Choroid plexus epithelial cell (primary cell): ENCODE measurements at regions not wholly inside any gene's neighbourhood (a gene's known extent, or its start where the extent isn't known, plus 50 kb on each side); places are given as distances from the start of the nearest gene placed in this dataset.

Experiments
- DNase-seq: peaks from one replicate; pipeline ENCODE4 v3.0.0-alpha.2; 2010; ENCODE audit warnings: low read depth
- H3K4me3 ChIP-seq: 2 replicates; pipeline ENCODE4 v1.5.1; 2011; ENCODE audit warnings: low read depth, mild to moderate bottlenecking, control low read depth, low read length, moderate library complexity
- TF ChIP-seq, protein P1 (sequence below): conservative IDR thresholded peaks from 2 replicates; pipeline ENCODE4 v1.5.1; 2011; ENCODE audit warnings: low read depth, mild to moderate bottlenecking, control low read depth, inconsistent platforms, low read length, moderate library complexity

DNA sequence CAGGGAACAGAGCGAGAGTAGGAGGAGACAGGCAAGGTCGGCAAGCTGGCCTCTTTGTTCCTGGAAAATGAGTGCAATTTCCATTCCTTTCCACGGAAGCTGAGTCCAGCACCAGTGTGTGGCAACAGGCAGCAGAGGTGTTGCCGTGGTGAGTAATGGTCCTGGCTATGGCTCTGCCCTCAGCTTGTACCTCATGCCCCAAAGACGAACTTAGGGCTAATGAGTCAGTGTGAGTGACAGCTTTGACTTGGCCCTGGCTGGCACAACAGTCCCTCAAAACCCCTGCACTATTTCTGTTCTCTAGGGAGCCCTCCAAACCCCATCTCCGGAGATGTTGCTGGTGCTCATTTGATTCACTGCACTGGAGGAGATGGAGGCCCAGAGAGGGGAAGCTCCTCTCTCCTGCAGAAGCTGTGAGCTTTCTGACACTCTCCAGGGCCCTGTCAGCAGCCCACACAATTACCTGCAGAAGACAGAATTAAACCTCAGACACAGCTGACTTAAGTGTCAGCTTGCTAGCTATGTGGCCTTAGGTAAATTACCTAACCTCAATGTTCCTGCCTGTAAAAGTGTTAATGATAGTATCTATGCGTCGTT lies 129.9 kb downstream of the TMEM132E start:
- DNase-seq, result no peak
- H3K4me3 ChIP-seq, result no peak overlapping the region
- TF ChIP-seq, protein P1, sequence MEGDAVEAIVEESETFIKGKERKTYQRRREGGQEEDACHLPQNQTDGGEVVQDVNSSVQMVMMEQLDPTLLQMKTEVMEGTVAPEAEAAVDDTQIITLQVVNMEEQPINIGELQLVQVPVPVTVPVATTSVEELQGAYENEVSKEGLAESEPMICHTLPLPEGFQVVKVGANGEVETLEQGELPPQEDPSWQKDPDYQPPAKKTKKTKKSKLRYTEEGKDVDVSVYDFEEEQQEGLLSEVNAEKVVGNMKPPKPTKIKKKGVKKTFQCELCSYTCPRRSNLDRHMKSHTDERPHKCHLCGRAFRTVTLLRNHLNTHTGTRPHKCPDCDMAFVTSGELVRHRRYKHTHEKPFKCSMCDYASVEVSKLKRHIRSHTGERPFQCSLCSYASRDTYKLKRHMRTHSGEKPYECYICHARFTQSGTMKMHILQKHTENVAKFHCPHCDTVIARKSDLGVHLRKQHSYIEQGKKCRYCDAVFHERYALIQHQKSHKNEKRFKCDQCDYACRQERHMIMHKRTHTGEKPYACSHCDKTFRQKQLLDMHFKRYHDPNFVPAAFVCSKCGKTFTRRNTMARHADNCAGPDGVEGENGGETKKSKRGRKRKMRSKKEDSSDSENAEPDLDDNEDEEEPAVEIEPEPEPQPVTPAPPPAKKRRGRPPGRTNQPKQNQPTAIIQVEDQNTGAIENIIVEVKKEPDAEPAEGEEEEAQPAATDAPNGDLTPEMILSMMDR, result no peak

DNA sequence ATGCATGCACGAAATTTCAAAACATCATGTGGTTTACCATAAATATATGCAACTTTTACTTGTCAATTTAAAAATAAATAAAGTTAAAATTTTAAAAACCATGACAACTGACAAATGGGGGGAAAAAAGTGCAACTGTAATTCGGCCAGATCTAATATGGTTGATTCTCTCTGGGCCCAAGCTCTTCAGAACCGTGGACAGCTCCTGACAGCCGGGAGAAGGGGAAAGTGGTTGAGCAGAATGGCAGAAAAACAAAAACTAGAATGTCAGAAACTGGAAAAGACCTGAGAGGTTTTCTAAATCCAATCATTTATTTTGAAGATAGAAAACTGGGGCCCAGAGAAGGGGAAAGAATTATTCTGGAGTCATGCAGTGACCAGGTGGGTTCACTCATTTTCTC lies 126.6 kb downstream of the TMEM132E start:
- DNase-seq, result peak; percentile 10
- no peak overlapping the region for H3K4me3 ChIP-seq
- TF ChIP-seq, protein P1, result no peak

DNA sequence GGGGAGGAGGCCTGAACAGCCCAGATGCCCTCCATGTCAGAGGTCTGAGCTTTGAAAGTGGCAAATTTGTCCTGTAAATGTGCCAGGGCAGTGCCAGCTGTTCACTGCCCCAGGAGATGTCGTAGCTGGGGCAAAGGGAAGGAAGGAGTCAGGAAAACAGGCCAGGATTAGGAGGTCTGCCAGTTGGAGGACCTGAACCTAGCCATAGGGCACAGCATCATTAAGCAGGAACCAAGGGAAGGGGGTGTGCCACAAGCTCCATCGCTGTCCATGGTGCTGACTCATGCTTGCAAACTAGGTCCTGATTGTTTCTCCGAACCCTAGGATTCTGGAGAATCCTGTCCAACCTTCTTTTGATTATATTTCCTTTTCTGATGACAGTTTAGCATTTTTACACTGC lies 124.2 kb downstream of the TMEM132E start:
- TF ChIP-seq, protein P1, result no peak
- H3K4me3 ChIP-seq, result no peak overlapping the region
- peak; percentile 23 for DNase-seq

DNA sequence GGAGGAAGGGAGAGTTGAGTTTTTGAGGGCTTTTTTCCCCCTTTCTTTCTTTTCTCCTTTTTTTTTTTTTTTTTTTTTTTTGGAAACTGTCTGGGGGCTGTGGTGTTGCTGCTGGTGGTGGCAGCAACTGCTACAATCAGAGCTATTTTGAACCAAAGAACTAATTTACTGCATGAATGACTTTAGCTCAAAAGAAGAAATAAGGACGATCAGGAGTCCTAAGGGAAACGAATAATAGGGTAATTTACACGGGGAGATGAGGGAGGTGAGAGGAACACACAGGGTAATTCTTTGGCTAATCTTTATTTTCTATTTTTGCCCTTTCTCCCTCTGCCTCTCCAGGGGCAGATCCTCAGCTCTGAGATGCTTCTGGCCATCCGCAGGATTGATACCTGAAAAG lies 119.8 kb downstream of the TMEM132E start:
- TF ChIP-seq, protein P1, result no peak
- no peak overlapping the region for H3K4me3 ChIP-seq
- no peak for DNase-seq

DNA sequence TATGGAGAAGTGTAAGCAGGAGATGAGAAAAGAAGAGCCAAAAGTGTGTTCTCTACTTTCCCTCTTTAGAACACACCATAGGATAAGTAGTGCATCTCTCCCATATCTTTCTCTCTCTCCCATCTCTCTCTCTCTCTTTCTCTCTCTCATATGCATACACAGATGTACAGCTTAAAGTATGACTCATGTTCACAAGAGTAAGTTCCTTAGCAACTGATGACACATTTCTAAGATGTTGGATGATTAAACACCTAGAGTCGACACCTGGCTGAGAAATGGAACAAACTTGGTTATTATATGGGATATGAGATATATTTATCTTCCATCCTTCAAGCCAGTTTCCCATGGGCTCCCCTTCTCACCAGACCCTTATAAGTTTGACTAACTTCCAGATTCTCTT lies 113.5 kb downstream of the TMEM132E start:
- no peak for DNase-seq
- TF ChIP-seq, protein P1, result no peak
- H3K4me3 ChIP-seq, result no peak overlapping the region
